Osteoblast (primary cell): ENCODE measurements at regions not wholly inside any gene's neighbourhood (a gene's known extent, or its start where the extent isn't known, plus 50 kb on each side); places are given as distances from the start of the nearest gene placed in this dataset.
A peak's percentile ranks its signal among the peaks of the same experiment; 100 is the strongest.
"Not testable (repeated sequence)": the region's sequence is repeated elsewhere in the genome, so short reads cannot be mapped to it uniquely, and the experiment has no call there.

Source experiments
- DNase-seq: peaks from one replicate; pipeline ENCODE4 v3.0.0; 2011; ENCODE audit warnings: low spot score, mixed read lengths; ENCODE audit not compliant: insufficient read length; ENCODE audit errors: missing footprints
- H2AFZ ChIP-seq: 2 replicates; pipeline ENCODE4 v1.6.0; 2011; ENCODE audit warnings: mild to moderate bottlenecking, low read length
- H3K27ac ChIP-seq: 2 replicates; pipeline ENCODE4 v1.5.1; 2011; ENCODE audit warnings: mild to moderate bottlenecking, low read depth, low read length, moderate library complexity
- H3K27me3 ChIP-seq: 2 replicates; pipeline ENCODE4 v1.6.0; 2012; ENCODE audit warnings: mild to moderate bottlenecking, control low read depth, inconsistent platforms, low read length, moderate library complexity; ENCODE audit not compliant: insufficient read depth
- H3K36me3 ChIP-seq: 2 replicates; pipeline ENCODE4 v1.5.1; 2011; ENCODE audit warnings: mild to moderate bottlenecking, low read length, control low read depth, moderate library complexity; ENCODE audit not compliant: insufficient read depth
- H3K4me1 ChIP-seq: 2 replicates; pipeline ENCODE4 v1.5.1; 2011; ENCODE audit warnings: mild to moderate bottlenecking, low read length, control low read depth, moderate library complexity; ENCODE audit not compliant: insufficient read depth
- H3K4me2 ChIP-seq: 2 replicates; pipeline ENCODE4 v1.6.0; 2011; ENCODE audit warnings: mild to moderate bottlenecking, low read length; ENCODE audit not compliant: insufficient read depth
- H3K4me3 ChIP-seq: fragments of 200-600 bp; sonication (generic); 3 replicates; pipeline ENCODE4 v1.5.1; 2012; ENCODE audit warnings: mild to moderate bottlenecking, low read length, inconsistent platforms; ENCODE audit not compliant: insufficient read depth
- H3K79me2 ChIP-seq: 2 replicates; pipeline ENCODE4 v1.6.0; 2012; ENCODE audit warnings: mild to moderate bottlenecking, low read length, control low read depth, inconsistent platforms; ENCODE audit not compliant: insufficient read depth
- H3K9me3 ChIP-seq: 2 replicates; pipeline ENCODE4 v1.5.1; 2011; ENCODE audit warnings: low read depth, low read length, control low read depth
- H4K20me1 ChIP-seq: 2 replicates; pipeline ENCODE4 v1.6.0; 2012; ENCODE audit warnings: mild to moderate bottlenecking, low read length, control low read depth; ENCODE audit not compliant: insufficient read depth
- TF ChIP-seq, protein P1 (sequence below): IDR thresholded peaks from 2 replicates; pipeline ENCODE4 v1.5.1; 2011; ENCODE audit warnings: mild to moderate bottlenecking, low read depth, low read length, moderate library complexity; ENCODE audit errors: extremely low read depth

- TF ChIP-seq, protein P1, sequence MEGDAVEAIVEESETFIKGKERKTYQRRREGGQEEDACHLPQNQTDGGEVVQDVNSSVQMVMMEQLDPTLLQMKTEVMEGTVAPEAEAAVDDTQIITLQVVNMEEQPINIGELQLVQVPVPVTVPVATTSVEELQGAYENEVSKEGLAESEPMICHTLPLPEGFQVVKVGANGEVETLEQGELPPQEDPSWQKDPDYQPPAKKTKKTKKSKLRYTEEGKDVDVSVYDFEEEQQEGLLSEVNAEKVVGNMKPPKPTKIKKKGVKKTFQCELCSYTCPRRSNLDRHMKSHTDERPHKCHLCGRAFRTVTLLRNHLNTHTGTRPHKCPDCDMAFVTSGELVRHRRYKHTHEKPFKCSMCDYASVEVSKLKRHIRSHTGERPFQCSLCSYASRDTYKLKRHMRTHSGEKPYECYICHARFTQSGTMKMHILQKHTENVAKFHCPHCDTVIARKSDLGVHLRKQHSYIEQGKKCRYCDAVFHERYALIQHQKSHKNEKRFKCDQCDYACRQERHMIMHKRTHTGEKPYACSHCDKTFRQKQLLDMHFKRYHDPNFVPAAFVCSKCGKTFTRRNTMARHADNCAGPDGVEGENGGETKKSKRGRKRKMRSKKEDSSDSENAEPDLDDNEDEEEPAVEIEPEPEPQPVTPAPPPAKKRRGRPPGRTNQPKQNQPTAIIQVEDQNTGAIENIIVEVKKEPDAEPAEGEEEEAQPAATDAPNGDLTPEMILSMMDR, result no peak
- H3K4me2 ChIP-seq, result no peak overlapping the region
- H3K36me3 ChIP-seq, result no peaks in the 10 kb centered on the region
- H3K27ac ChIP-seq, result no peak overlapping the region
- no peaks in the 10 kb centered on the region for H3K79me2 ChIP-seq
- no peaks in the 10 kb centered on the region for H3K27me3 ChIP-seq
- H3K4me3 ChIP-seq, result no peak overlapping the region
- H3K9me3 ChIP-seq, result no peaks in the 10 kb centered on the region
- H4K20me1 ChIP-seq, result no peaks in the 10 kb centered on the region
- no peak for DNase-seq
- H3K4me1 ChIP-seq, result no peaks in the 10 kb centered on the region
- H2AFZ ChIP-seq, result no peak overlapping the region
Measured at GRCh38 chr10:62935022-62935421, 118.9 kb upstream of the EGR2 start.

DNA sequence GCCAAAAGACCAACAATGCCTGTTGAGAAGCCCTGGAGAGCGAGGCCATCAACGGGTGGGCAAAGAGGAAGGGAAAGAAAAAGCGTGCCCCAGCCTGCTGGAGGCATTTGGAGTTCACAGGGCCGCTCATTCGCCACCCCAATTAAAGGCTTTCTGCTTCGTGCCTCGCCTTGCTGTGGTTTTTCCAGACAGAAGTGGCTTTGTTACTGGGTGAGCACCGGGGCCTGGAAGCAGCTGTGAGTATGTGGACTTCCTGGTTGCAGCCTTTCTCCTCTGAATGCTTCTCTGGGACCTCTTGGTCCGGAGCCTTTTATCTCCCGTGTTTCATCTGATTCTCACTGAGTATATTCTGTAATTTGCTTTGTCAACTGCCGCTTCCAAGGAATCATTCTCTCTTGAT, 118.1 kb upstream of the EGR2 start:
- Histone ChIP-seq H2AFZ (peak overlapping the region; percentile 45), H4K20me1 (no peaks in the 10 kb centered on the region), H3K4me1 (no peaks in the 10 kb centered on the region), H3K4me3 (no peak overlapping the region), H3K27ac (no peak overlapping the region), H3K9me3 (no peaks in the 10 kb centered on the region), H3K79me2 (no peaks in the 10 kb centered on the region), H3K36me3 (no peaks in the 10 kb centered on the region), H3K4me2 (no peak overlapping the region), H3K27me3 (no peaks in the 10 kb centered on the region)
- no peak for DNase-seq
- TF ChIP-seq, protein P1, result no peak

GRCh38 chr10:62928763-62929162, 112.6 kb upstream of the EGR2 start:
- H3K4me3 ChIP-seq, H3K27me3 ChIP-seq, H3K9me3 ChIP-seq, H3K79me2 ChIP-seq, H3K4me1 ChIP-seq, H2AFZ ChIP-seq, H3K4me2 ChIP-seq, H4K20me1 ChIP-seq, H3K36me3 ChIP-seq, H3K27ac ChIP-seq, DNase-seq: not testable (repeated sequence)

DNA sequence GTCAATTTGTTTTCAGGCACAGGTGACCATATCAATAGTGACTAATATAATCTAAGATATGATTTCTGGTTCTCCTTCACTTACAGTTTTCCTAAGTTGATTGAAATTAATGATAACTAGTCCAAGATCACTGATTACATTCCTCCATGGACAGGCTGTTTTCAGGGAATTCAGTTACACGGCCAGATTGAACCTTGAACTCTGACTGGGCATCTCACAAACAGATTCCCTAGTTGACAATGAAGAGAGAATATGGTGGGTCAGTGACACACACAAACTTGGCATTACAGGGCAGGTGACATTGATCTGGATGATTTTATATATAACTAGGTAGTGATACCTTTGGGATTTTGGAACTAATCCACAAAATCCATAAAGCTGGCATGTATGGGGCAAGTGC, 110.2 kb upstream of the EGR2 start:
- H3K4me1 ChIP-seq, result no peaks in the 10 kb centered on the region
- no peak overlapping the region for H3K4me2 ChIP-seq
- no peak overlapping the region for H3K4me3 ChIP-seq
- DNase-seq, result no peak
- no peaks in the 10 kb centered on the region for H3K9me3 ChIP-seq
- H2AFZ ChIP-seq, result no peak overlapping the region
- no peak overlapping the region for H3K27ac ChIP-seq
- H4K20me1 ChIP-seq, result no peaks in the 10 kb centered on the region
- no peaks in the 10 kb centered on the region for H3K27me3 ChIP-seq
- no peaks in the 10 kb centered on the region for H3K79me2 ChIP-seq
- no peaks in the 10 kb centered on the region for H3K36me3 ChIP-seq
- TF ChIP-seq, protein P1, result no peak
